ENCODE measurements at regions not wholly inside any gene's neighbourhood (a gene's known extent, or its start where the extent isn't known, plus 50 kb on each side); places are given as distances from the start of the nearest gene placed in this dataset.
"Not testable (repeated sequence)": the region's sequence is repeated elsewhere in the genome, so short reads cannot be mapped to it uniquely, and the experiment has no call there.

DNA sequence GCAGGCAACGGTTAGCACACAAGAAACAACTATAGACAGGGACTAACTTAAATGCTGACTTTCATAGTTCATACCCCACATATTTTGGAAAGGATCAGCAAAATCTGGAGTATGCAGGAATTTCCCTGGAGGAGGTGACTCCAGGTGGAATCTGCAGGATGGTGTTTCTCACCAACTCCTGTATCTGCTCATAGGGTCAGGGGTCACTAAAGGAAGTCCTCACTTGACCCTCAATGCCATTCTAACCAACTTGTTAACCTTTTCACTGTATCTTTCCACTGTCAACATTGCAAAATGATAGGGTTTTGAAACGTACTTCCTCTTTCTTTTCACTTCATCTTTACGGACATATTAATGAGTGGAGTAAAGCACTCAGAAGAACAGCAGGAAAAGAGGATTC is 207.0 kb upstream of the CXCR4 start:
- no peak for DNase-seq (ENCODE audit: low read depth)

DNA sequence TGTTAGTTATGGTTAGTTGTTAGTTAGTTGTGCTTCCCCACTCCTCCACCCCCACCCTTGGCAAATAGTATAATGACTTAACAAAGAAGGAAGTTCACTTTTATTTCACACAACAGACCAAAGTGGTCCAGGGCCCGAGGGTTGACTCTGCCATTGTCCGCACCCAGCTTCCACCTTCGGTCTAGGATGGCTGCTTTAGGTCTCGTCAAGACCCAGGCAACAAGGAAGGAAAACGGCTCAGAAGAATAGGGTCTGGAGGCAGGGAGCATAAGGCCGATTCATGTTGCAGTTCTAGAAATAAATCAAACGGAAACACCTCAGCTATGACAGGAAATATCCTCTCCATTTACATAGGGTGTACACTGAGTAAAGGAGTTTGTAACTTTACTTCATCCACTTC is 206.0 kb upstream of the CXCR4 start:
- no peak for DNase-seq (ENCODE audit: low read depth)

DNA sequence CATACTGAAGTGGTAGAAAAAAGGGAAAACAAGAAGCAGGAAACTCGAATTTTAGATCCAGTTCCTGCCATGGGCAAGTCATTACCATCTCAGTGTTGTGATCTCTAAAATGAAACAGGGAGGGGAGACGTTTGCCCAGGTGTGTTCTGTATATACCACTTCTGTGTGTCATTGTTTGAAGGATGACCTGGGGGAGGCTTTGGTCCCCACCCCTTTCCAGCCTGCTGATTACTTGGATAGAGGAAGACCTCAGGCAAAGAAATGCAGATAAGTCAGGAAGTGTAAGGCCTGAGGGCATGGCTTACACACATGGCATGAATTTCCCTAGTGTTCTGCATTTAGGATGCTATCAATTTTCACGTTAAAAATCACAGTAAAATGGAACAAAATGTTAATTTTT is 205.2 kb upstream of the CXCR4 start:
- no peak for DNase-seq (ENCODE audit: low read depth)

- DNase-seq (ENCODE audit: low read depth), result no peak
These were observed 204.5 kb upstream of the CXCR4 start for GRCh38 chr2:136322428-136322827.

DNA sequence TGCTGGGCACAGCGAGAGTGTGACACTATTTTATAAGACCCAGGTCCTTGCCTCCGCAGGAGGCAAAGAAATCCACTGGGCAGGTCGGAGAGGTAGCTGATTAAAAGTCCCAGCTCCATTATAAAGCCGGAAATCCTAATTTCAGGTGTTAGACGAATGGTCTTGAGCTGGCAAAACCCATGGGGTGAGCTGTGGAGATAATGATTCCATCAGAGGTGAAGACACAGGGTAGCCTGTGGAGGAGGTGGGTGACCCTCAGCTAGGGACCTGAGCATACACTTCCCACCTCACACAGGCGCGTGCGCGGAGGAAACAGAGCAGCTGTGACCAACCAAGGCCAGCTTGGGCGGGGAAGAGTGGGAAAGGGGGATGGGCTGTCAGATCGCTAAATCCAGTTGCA is 201.7 kb upstream of the CXCR4 start:
- DNase-seq (ENCODE audit: low read depth), result no peak

DNA sequence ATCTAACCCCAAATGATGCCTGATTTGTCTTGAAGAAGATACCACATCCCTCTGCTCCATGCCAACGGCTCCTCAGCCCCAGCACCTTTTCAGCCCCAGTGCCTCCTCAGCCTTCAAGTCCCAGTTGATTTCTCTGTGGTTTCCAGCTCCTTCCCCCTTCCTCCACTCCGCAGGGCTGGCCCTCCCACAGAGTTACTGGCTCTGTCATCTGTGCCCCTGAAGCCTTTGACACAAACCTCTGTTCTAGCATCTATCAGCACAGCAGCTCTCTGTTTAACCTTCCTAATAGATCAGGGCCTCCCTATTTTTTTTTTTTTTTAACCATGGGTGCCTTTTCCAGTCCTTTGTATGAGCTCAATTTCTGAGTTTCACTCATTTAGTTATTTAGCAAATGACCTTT is 201.3 kb upstream of the CXCR4 start:
- no peak for DNase-seq (ENCODE audit: low read depth)

GRCh38 chr2:136314240-136314639 is 196.3 kb upstream of the CXCR4 start:
- no peak for DNase-seq (ENCODE audit: low read depth)

DNA sequence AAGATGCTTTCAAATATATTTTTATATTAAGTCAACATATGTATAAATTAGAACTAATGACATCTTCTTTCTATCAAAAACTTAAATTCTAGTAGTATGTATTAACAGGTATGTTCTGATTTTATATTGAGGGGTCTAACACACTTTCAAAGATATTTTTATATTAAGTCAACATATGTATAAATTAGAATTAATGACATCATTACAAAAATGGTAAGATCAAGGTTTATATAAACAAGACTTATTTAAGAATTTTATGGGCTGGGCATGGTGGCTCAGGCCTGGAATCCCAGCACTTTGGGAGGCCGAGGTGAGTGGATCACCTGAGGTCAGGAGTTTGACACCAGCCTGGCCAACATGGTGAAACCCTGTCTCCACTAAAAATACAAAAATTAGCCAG is 194.6 kb upstream of the CXCR4 start:
- not testable (repeated sequence) for DNase-seq (ENCODE audit: low read depth)

DNA sequence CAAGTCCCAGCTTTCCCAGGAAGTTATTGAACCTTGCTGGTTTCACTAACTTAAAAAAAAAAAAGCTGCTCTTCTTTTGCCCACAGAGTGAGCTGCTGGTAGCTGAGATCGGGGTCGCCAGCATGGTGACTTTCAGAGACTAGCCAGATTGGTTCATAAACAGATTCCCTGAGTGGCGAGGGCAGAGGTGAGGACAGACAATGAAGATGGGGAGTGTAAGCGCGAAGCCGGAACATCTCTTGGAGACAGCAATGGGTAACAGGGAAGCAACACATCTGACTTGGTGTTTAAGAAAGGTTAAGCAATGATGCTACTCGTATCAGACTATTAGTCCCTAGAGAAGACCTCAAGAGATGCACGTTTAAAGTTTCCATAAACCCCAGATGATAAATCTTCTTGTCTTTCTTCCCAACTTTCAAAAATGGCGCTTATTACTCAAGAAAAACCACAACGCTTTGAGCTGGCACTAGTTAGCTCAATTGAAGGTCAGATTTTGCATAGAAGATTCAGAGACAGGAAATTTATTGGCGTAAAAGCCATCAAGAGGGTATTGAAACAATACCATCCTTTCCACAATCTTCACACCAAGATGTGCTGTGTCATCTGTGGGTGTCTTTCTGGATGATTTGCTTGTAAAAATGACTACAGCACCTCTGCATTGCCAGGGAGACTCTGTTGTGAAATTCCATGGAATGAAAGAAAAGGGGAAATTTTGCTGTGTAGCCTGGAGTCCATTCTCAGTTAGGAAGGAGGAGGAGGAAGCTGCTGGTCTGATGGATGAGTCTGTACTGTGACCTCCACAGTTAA is 193.1 kb upstream of the CXCR4 start:
- no peak for DNase-seq (ENCODE audit: low read depth)

GRCh38 chr2:136310005-136310495 is 192.1 kb upstream of the CXCR4 start:
- DNase-seq (ENCODE audit: low read depth), result peak; percentile 31

- DNase-seq (ENCODE audit: low read depth), result no peak
These were observed 190.7 kb upstream of the CXCR4 start for GRCh38 chr2:136308611-136309010.

- no peak for DNase-seq (ENCODE audit: low read depth)
These were observed 188.9 kb upstream of the CXCR4 start for GRCh38 chr2:136306836-136307235.

DNA sequence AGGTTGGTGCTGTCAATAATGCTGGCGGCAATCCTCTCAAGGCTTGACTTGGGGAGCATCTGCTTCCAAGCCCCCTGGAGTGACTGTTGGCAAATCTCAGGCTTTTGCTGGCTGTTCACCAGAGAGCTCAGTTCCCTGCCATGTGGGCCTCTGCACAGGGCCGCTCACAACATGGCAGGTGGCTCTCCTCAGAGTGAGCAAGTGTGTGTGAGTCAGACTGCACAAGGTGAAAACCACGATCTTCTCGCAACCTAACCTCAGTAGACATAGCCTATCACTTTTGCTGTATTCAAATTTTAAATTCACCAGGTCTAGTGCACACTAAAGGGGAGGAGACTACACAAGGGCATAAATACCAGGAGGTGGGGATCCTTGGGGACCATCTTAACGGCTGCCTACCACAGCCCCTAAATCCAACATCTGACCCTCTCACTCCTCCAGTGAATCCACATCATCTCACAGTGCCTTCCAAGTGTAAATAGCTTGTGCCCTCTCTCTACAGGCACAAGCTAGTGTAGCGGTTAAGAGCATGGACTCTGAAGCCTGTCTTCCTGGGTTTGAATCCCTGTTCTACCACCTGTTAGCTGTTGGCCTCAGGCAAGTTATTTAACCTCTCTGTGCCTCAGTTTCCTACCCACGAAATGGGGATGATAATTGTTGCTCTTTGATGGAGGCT is 187.7 kb upstream of the CXCR4 start:
- no peak for DNase-seq (ENCODE audit: low read depth)

- DNase-seq (ENCODE audit: low read depth), result no peak
These were observed 183.1 kb upstream of the CXCR4 start for GRCh38 chr2:136301006-136301405.

- no peak for DNase-seq (ENCODE audit: low read depth)
These were observed 180.7 kb upstream of the CXCR4 start for GRCh38 chr2:136298631-136299030.

DNA sequence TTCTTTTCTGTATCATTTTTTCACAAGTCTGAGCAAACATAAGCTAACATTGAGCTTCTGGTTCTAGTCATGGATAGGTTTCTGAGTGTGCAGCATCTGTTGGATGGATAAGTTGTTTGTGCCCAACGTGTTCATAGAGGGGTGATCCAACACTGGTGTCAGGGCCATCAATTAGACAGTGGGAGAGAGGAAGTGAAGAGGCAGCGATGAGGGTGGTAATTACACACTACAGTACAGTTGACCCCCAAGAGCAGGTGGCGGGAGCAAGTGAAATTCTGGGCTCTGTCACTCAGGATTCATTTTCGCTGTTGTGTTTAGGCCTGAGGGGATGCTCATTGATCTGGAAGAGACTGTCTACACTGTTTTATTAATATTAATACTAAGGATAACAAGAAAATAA is 180.0 kb upstream of the CXCR4 start:
- no peak for DNase-seq (ENCODE audit: low read depth)

- no peak for DNase-seq (ENCODE audit: low read depth)
These were observed 179.4 kb upstream of the CXCR4 start for GRCh38 chr2:136297312-136297711.

DNA sequence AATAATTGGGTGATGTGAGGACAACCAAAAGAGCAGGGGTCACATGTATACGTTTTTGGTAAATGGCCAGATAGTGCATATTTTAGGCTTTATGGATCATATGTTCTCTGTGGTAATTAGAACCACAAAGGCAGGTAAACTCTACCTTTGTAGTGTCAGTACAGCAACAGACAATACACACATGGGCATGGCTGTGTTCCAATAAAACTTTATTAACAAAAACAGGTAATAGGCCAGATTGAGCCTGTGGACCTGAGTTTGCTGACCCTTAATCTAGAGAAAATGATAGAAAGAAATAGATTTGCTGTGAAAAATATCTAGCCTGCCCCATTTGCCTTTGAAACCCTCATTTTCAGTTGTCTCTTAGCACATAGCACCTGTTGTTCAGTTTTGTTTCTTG is 177.2 kb upstream of the CXCR4 start:
- DNase-seq (ENCODE audit: low read depth), result no peak

DNA sequence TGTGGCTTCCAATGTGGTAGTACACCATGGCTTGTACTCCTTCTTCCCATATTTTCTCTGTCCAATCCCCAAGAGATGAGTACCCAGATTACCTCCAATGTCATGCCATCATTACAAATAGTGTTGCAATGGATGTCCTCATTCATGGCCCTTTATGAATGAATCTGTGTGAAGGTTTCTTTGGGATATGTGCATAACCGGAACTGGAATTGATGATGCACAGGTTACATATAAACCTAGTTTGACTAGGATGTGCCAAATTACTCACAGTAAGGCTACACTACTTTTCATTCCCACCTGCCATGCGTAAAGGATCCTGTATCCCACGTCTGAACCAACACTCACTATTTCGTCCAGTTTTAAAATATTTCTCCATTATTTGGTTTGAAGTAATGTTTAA is 173.9 kb upstream of the CXCR4 start:
- DNase-seq (ENCODE audit: low read depth), result no peak

- DNase-seq (ENCODE audit: low read depth), result no peak
These were observed 172.4 kb upstream of the CXCR4 start for GRCh38 chr2:136290326-136290725.

DNA sequence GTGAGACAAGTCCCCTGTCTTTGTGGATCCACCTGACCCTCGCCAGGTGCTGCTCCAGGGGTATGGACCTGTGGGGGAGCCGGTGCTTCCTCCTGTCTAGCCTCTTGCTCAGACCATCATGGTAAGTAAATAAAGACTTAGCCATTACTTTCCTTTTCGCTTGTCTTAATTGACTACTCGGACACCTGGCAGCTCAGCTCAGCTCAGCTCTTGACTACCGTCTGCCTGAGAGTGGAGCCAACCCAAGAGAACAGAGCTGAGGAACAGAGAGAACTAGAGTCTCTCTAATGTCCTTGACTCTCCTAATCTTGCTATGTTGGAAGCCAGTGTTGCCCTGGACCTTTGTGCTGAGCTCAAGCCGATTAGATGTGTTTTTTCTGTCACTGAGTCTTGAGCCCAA is 170.3 kb upstream of the CXCR4 start:
- DNase-seq (ENCODE audit: low read depth), result no peak

- no peak for DNase-seq (ENCODE audit: low read depth)
These were observed 168.5 kb upstream of the CXCR4 start for GRCh38 chr2:136286423-136286822.
